ENCODE measurements at regions not wholly inside any gene's neighbourhood (a gene's known extent, or its start where the extent isn't known, plus 50 kb on each side); places are given as distances from the start of the nearest gene placed in this dataset.

GRCh38 chr2:189347540-189347939 is 93.7 kb upstream of the WDR75 start:
- no peak for TF ChIP-seq EZH2phosphoT487 (IDR thresholded peaks at IDR 0.05; ENCODE audit: low read depth, severe bottlenecking, unreplicated experiment)
- TF ChIP-seq CTCF (IDR thresholded peaks at IDR 0.05; ENCODE audit: poor library complexity) = peak; percentile 37
- no peak for TF ChIP-seq EZH2 (IDR thresholded peaks at IDR 0.05; ENCODE audit: borderline replicate concordance)
